Activated naive CD4-positive, alpha-beta T cell treated with anti-CD3 and anti-CD28 coated beads, Interleukin-2, amount 50 U/mL, for 16 hours (primary cell): ENCODE measurements at regions not wholly inside any gene's neighbourhood (a gene's known extent, or its start where the extent isn't known, plus 50 kb on each side); places are given as distances from the start of the nearest gene placed in this dataset.
"Not testable (repeated sequence)": the region's sequence is repeated elsewhere in the genome, so short reads cannot be mapped to it uniquely, and the experiment has no call there.

Experiments used
- DNase-seq: peaks from one replicate; pipeline ENCODE4 v3.0.0-alpha.2; 2020

GRCh38 chr2:17249249-17249648 lies 269.0 kb downstream of the RAD51AP2 start:
- DNase-seq = no peak

DNA sequence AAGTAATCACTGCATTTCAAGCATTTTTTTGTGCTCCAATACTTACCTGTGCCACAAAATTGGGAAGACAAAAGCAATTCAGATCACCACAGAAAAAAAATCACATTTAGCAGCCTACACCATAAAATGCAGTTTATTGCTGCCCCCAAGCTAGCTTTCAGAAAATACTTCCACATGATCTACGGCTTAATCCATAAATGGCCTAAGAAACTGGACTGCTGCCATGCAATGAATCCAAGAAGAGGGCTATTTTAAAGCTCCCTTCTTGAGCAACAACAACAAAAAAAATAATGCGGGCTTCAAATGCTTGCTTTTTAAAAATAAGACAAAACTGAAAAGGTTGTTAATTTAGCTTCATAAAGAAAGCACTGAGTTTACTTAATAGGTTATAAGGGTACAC lies 272.3 kb downstream of the RAD51AP2 start:
- DNase-seq = no peak

DNA sequence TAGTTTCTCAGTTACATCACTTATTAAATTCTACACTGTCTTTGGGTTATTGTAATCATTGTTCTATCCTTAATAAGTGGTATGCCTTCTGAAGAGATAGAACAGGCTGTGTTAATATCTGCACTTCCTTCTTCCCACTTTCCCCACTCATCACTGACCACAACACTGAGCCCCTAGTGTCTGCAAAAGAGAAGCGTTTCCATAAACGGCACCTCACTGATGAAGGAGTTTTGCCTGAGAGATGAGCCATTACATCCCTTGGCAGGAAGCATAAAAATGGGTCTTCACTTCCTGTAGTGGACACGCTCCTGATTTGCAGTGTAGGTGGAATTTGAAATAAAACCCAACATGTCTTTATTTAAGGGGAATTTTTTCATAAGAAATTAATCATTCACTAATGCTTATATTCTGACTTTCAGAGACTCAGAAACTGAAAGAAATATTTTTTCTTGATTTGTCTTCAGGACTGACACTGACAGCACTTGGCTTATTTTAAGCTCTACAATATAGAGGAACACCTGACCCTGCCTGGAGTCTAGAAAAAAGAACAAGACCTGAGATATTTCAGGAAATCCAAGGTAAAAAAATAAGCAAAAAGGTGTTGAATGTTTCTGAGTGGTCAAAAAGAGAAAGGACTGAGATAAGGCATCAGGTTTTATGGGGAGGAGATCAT lies 275.3 kb downstream of the RAD51AP2 start:
- no peak for DNase-seq

DNA sequence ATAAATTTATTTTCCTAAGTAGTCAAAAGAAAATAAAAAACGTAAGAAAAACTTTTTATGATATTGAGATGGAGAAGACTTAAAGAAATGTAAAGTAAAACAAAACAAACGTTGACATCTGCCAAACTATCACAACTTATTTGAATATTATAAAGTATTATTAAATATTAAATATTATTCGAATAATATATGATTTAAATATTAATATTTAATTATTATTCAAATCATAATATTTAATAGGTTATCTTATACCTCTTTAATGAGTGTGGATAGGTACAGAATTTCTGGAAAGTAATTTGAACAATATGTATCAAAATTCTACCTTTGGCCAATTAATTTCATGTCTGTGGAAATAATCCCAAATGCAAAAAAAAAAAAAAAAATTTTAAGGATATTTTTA lies 278.7 kb downstream of the RAD51AP2 start:
- DNase-seq = no peak

GRCh38 chr2:17235167-17235566 lies 283.1 kb downstream of the RAD51AP2 start:
- DNase-seq = no peak

DNA sequence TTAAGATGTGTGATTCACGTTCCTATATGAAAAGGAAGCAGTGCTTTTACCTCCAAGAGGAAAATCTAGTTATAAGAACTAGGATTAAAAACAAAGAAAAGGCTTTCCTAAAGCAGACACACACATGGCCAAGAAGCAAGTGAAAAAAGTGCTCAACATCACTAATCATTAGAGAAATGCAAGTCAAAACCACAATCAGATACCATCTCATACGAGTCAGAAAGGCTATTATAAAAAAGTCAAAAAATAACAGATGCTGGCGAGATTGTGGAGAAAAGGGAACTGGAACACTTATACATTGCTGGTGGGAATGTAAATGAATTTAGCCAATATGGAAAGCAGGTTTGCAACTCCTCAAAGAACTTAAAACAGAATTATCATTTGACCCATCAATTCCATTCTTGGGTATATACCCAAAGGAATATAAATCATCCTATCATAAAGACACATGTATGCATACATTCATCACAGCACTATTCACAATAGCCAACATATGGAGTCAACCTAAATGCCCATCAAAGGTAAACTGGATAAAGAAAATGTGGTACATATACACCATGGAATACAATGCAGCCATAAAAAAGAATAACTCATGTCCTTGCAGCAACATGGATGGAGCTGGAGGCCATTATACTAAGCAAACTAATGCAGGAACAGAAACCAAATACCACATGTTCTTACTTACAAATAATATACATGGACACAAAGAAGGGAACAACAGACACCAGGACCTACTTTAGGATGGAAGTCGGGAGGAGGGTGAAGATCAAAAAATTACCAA lies 285.3 kb downstream of the RAD51AP2 start:
- DNase-seq = no peak

- DNase-seq = no peak
Measured at GRCh38 chr2:17231394-17231965, 286.8 kb downstream of the RAD51AP2 start.

GRCh38 chr2:17229414-17229813 lies 288.8 kb downstream of the RAD51AP2 start:
- DNase-seq = no peak

- no peak for DNase-seq
Measured at GRCh38 chr2:17228461-17228860, 289.8 kb downstream of the RAD51AP2 start.

GRCh38 chr2:17227856-17228255 lies 290.4 kb downstream of the RAD51AP2 start:
- DNase-seq = no peak

DNA sequence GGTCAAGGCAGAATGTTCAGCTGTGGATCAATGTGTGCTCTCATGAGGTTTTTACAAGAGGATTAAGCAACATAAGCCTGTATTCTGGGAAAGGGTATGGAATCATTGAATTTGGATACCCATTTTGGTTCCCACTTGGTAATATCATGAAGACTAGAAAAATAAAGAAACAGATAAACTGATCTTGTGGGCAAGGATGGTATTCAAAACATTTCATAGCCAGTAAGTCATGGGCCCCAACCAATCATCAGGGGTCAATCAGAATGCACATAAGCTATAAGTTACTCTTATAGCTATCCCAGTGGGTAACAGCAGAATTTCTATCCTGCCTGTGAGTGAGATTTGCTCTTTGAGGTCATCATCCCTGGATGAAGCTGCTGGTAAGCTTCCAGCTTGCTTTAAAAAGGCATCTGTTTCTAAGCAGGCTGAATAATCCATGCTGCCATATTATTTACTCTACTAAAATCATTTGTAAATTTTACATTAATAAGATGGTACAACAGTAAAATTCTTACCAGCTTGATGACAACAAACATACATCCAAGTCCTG lies 291.2 kb downstream of the RAD51AP2 start:
- no peak for DNase-seq

DNA sequence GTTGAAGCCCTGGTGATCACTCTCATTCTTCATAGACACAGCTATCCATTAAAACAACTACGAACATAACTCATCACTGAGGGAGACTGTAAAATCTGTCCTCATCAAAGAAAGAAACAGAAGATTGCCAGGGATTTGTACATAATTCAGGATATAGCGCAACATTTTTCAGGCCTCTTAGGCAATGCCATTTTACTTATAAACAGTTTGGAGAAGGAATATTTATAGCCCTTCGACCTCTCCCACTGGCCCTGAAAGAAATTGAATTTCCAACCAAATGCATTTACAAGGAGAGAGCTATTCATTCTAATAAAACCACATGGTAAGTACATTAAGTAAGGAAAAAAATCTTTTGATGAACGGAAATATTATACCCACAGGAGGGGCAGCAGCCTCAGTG lies 295.0 kb downstream of the RAD51AP2 start:
- no peak for DNase-seq

DNA sequence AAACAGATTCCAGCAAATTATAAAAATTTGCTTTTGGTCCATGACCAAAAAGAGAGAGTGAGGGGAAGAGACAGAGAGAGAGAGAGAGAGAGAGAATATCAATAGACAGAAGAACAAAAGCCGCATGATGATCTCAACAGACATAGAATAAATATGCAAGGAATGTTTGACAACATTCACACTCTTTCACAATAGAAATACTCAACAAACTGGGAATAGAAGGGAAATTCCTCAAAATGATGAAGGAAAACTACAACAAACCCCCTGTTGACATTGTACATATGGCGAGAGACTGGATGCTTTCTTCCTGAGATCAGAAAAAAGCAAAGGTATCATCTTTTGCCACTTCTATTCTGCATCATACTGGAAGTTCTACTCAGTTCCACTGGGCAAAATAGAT lies 309.7 kb downstream of the RAD51AP2 start:
- no peak for DNase-seq

GRCh38 chr2:17206771-17207170 lies 311.5 kb downstream of the RAD51AP2 start:
- DNase-seq = no peak

DNA sequence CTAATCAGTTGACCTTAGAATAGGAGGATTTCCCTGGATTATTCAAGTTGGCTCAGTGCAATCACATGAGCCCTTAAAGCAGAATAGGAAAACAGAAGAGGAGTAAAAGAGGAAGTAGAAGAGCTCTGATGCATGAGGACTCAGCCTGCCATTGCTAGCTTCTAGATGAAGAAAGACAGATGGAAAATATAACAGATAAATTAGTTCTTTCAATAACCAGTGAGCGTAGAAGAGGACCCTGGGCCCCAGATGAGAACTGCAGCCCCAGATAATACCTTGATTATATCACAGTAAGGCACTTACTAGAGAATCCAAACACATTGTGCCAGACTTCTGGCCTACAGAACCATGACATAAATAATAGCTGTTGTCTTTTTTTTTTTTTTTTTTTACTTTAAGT lies 314.0 kb downstream of the RAD51AP2 start:
- not testable (repeated sequence) for DNase-seq

DNA sequence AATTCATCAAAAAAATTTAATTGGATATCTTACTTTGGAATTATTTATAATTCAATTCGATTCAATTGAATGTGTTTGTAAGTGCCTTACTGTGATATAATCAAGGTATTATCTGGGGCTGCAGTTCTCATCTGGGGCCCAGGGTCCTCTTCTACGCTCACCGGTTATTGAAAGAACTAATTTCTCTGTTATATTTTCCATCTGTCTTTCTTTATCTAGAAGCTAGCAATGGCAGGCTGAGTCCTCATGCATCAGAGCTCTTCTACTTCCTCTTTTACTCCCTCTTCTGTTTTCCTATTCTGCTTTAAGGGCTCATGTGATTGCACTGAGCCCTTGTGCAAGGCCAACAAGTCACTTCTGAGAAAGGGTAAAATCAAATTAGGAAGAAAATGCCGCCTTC lies 315.6 kb downstream of the RAD51AP2 start:
- DNase-seq = not testable (repeated sequence)

DNA sequence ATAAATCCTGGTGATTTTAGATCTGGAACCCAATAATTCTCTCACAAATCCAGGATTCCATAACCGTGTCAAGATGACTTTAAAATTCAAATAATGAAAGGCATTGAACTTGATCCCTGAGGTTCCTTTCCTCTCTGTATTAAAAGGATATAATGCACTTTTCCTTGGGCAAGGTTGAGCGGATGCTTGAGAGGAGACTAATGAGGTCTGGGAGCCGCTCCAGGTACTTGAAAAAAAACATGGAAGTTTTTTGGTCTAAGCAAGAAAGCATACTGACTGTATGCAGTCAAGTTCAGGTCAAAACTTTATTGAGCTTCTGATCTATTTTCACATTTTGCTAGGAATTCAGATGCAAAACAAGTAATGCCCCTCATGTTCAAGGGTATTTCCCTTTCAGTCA lies 318.5 kb downstream of the RAD51AP2 start:
- no peak for DNase-seq

GRCh38 chr2:17196380-17196779 lies 321.9 kb downstream of the RAD51AP2 start:
- DNase-seq = no peak

DNA sequence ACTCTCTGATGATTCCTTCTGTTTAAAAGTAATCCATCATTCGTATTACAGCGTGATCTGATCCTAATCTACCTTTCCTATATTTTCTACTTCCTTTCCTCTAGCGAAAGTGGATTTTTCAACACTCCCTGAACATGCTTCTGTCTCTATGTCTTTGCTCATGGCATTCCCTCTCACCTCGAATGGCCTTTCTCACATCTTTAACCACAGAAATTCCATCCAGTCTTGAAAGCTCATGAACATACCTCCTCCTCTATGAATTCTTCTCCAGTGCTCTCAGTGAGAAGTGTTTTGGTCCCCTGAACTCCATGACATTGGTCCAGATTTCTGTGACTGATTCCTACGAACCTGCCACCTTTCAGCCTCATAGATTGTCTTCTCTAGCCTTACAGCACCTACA lies 323.2 kb downstream of the RAD51AP2 start:
- DNase-seq = no peak

DNA sequence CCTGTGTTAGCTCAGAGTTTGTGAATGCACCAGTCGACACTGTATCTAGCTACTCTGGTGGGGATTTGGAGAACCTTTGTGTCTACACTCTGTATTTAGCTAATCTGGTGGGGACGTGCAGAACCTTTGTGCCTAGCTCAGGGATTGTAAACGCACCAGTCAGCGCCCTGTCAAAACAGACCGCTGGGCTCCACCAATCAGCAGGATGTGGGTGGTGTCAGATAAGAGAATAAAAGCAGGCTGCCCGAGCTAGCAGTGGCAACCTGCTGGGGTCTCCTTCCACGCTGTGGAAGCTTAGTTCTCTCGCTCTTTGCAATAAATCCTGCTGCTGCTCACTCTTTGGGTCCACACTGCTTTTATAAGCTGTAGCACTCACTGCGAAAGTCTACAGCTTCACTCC lies 324.2 kb downstream of the RAD51AP2 start:
- no peak for DNase-seq

- not testable (repeated sequence) for DNase-seq
Measured at GRCh38 chr2:17193433-17193890, 324.8 kb downstream of the RAD51AP2 start.

DNA sequence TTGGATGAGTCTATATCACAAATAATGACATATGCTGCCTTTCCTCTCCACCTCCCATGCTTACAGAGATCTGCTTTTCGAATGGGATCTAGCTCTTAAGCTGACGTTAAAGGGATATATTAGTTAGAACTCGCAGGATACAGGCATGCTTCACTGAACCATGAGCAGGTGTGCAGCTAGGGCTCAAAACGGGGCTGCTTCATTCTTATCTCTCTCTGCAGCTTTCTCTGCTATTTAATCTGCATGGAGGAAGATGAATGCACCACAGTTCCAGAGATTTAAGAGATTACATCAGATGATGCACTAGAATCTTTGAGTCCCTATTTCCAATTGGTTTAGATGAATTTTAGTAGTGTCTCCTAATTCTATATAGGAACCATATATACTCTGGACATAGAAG lies 327.0 kb downstream of the RAD51AP2 start:
- DNase-seq = no peak

DNA sequence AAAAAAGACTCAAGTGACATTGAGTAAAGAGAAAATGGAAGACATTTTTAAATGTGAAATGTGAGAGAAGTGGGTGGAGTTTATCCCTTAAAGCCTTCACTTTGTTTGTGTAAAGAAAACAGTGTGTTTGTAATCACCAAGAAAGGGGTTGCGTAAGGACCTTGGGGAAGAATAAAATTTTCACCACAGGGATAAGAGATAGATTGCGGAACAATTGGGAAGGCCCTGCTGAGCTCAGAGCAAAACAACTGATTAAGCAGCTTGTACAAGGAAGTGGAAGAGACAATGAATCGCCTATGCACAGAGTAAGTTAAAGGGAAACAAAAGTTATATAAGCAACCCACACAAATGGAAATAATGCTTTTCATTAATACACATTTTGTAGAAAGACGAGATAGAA lies 327.7 kb downstream of the RAD51AP2 start:
- DNase-seq = no peak

- no peak for DNase-seq
Measured at GRCh38 chr2:17188721-17189120, 329.5 kb downstream of the RAD51AP2 start.
